Endothelial cell of umbilical vein (primary cell): ENCODE measurements at regions not wholly inside any gene's neighbourhood (a gene's known extent, or its start where the extent isn't known, plus 50 kb on each side); places are given as distances from the start of the nearest gene placed in this dataset.

Experiments
- BruUV-seq: library from RNA; stranded (reverse); fragments of 400-500 nt; replicated peaks from 2 replicates; lab custom pipeline; 2021; lab: Mats Ljungman, UMichigan
- CTCF ChIA-PET: fragments of 300-600, 350-600 bp; sonication (Branson Sonifier 250); formaldehyde crosslinking; loops from one replicate; lab custom pipeline; 2021; ENCODE audit warnings: antibody characterized with exemption, inconsistent platforms; lab: Charles Lee
- POLR2A ChIA-PET: fragments of 300-600, 350-600 bp; sonication (Branson Sonifier 250); formaldehyde crosslinking; loops from one replicate; lab custom pipeline; 2021; ENCODE audit warnings: antibody characterized with exemption, inconsistent platforms; lab: Charles Lee
- DNase-seq: peaks from one replicate; pipeline ENCODE4 v3.0.0-alpha.2; 2011; ENCODE audit warnings: low read depth, low spot score
- FAIRE-seq: peaks from 2 replicates; lab custom pipeline; 2011; peaks lifted over from hg19 to GRCh38; lab: Jason Lieb, UNC
- H2AFZ ChIP-seq: 2 replicates; pipeline ENCODE4 v1.6.0; 2012; ENCODE audit warnings: low read depth, low read length, control low read depth, inconsistent platforms
- H3K27ac ChIP-seq: 2 replicates; pipeline ENCODE4 v1.5.1; 2011; ENCODE audit warnings: low read depth, mild to moderate bottlenecking, control low read depth, low read length, moderate library complexity; ENCODE audit not compliant: insufficient read depth
- H3K27me3 ChIP-seq, 2 experiments: 2 replicates each; pipeline versions ENCODE4 v1.6.0 to v1.6.1; 2011; ENCODE audit warnings: low read length in 2 of 2, mixed read lengths in 1 of 2; ENCODE audit not compliant: control insufficient read depth in 2 of 2, insufficient read depth in 2 of 2
- H3K36me3 ChIP-seq, 2 experiments: 2 replicates in 1 of 2; 3 replicates in 1 of 2; pipeline ENCODE4 v1.5.1; 2011; ENCODE audit warnings: low read length in 2 of 2, mild to moderate bottlenecking in 1 of 2, moderate library complexity in 1 of 2; ENCODE audit not compliant: control insufficient read depth in 2 of 2, insufficient read depth in 2 of 2; ENCODE audit errors: extremely low read depth in 1 of 2
- H3K4me1 ChIP-seq: 3 replicates; pipeline ENCODE4 v1.5.1; 2011; ENCODE audit warnings: mild to moderate bottlenecking, low read length; ENCODE audit not compliant: control insufficient read depth, insufficient read depth; ENCODE audit errors: extremely low read depth
- H3K4me2 ChIP-seq: 2 replicates; pipeline ENCODE4 v1.6.1; 2011; ENCODE audit warnings: low read length, control low read depth, mixed read lengths; ENCODE audit not compliant: insufficient read depth
- H3K4me3 ChIP-seq, 3 experiments: fragments of 200-600 bp in 1 of 3; sonication (generic), shearing (Covaris generic) in 1 of 3; replicated peaks in 1 of 3; 2 replicates each; pipeline ENCODE4 v1.5.1; 2011 to 2016; ENCODE audit warnings: control low read depth in 3 of 3, low read length in 3 of 3, mild to moderate bottlenecking in 2 of 3, inconsistent platforms in 1 of 3, low read depth in 1 of 3, moderate library complexity in 1 of 3; ENCODE audit not compliant: insufficient read depth in 1 of 3
- H3K79me2 ChIP-seq: 2 replicates; pipeline ENCODE4 v1.6.0; 2012; ENCODE audit warnings: low read length, inconsistent platforms; ENCODE audit not compliant: control insufficient read depth, insufficient read depth
- H3K9ac ChIP-seq: replicated peaks from 2 replicates; pipeline ENCODE3; 2011; ENCODE audit warnings: low read length, control low read depth; ENCODE audit not compliant: insufficient read depth; ENCODE audit errors: extremely low read depth
- H3K9me1 ChIP-seq: replicated peaks from 3 replicates; pipeline ENCODE4 v1.6.0; 2011; ENCODE audit warnings: mild to moderate bottlenecking, low read length; ENCODE audit not compliant: control insufficient read depth, insufficient read depth; ENCODE audit errors: extremely low read depth
- H3K9me3 ChIP-seq: replicated peaks from 2 replicates; pipeline ENCODE4 v1.5.1; 2012; ENCODE audit warnings: low read length, inconsistent platforms; ENCODE audit not compliant: control insufficient read depth, insufficient read depth
- H4K20me1 ChIP-seq: replicated peaks from 2 replicates; pipeline ENCODE3; 2011; ENCODE audit warnings: mild to moderate bottlenecking, low read length; ENCODE audit not compliant: control insufficient read depth, insufficient read depth; ENCODE audit errors: extremely low read depth
- EZH2 ChIP-seq: IDR thresholded peaks from 2 replicates; pipeline ENCODE4 v1.6.1; 2012; ENCODE audit warnings: borderline replicate concordance, low read depth, mild to moderate bottlenecking, moderate library complexity, low read length, inconsistent platforms; ENCODE audit not compliant: severe bottlenecking
- FOS ChIP-seq: IDR thresholded peaks from 2 replicates; pipeline ENCODE4 v1.6.1; 2011; ENCODE audit warnings: mild to moderate bottlenecking, low read length, moderate library complexity, borderline replicate concordance; ENCODE audit not compliant: insufficient read depth
- GATA2 ChIP-seq: IDR thresholded peaks from 2 replicates; pipeline ENCODE4 v1.7.0; 2011; ENCODE audit warnings: low read depth, mild to moderate bottlenecking, moderate library complexity, mixed read lengths, low read length; ENCODE audit not compliant: insufficient read length, insufficient read depth
- JUN ChIP-seq: IDR thresholded peaks from 2 replicates; pipeline ENCODE4 v1.6.1; 2011; ENCODE audit warnings: borderline replicate concordance, low read depth; ENCODE audit not compliant: insufficient read length, insufficient read depth
- MYC ChIP-seq: IDR thresholded peaks from one replicate; pipeline ENCODE4 v1.6.1; 2011; ENCODE audit warnings: mild to moderate bottlenecking, low read depth, low read length
- POLR2A ChIP-seq: IDR thresholded peaks from 2 replicates; pipeline ENCODE4 v1.6.1; 2012; ENCODE audit warnings: low read depth, mild to moderate bottlenecking, control low read depth, low read length
- POLR2AphosphoS5 ChIP-seq: IDR thresholded peaks from 2 replicates; pipeline ENCODE4 v1.6.1; 2012; ENCODE audit warnings: low read depth, mild to moderate bottlenecking, control low read depth, low read length, moderate library complexity; ENCODE audit not compliant: insufficient read depth
- dilution Hi-C: fragments of 300-500 bp; cut with MboI; formaldehyde crosslinking; loops from one replicate; pipeline ENCODE4 v1.15.0; 2019; ENCODE audit warnings: low sequenced_read_pairs; ENCODE audit not compliant: extremely low pct_ligation_motif_present
- intact Hi-C: fragments of 100-400 bp; cut with micrococcal nuclease; formaldehyde crosslinking; loops from one replicate; pipeline ENCODE4 v1.10.0; 2022
- TF ChIP-seq, protein P1 (sequence below): IDR thresholded peaks from 2 replicates; pipeline ENCODE4 v1.6.1; 2011; ENCODE audit not compliant: insufficient read depth, insufficient read length
- TF ChIP-seq, protein P2 (sequence below), 2 donors: IDR thresholded peaks; 1 replicate in 1 of 2; 2 replicates in 1 of 2; pipeline ENCODE4 v1.5.1; 2011; ENCODE audit warnings: low read length in 2 of 2, mild to moderate bottlenecking in 2 of 2, moderate library complexity in 2 of 2, control low read depth in 1 of 2, inconsistent platforms in 1 of 2, low read depth in 1 of 2; ENCODE audit not compliant: insufficient read depth in 1 of 2; ENCODE audit errors: extremely low read depth in 1 of 2

DNA sequence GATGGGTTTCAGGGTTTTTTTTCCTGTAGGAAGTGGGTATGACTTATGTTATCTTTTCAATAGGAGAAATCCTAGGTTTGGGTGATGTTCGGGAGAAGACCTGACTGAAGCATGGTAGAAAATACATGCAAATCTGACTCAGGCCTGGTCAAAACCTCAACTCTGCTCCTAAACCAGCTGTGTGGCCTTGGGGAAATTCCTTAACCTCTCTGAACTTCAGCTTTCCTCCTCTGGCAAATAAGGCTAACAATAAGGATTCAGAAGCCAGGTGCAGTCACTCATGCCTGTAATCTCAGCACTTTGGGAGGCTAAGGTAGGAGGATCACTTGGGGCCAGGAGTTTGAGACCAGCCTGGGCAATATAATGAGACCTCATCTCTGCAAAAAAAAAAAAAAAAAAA, 148.5 kb downstream of the PHETA1 start:
- Histone ChIP-seq H3K9ac (no peak overlapping the region), H3K79me2 (no peaks in the 10 kb centered on the region), H3K27ac (no peak overlapping the region), H2AFZ (no peak overlapping the region), H3K4me1 (no peaks in the 10 kb centered on the region), H3K4me2 (no peak overlapping the region), H3K4me3 (no peak overlapping the region), H4K20me1 (no peaks in the 10 kb centered on the region), H3K27me3 (no peaks in the 10 kb centered on the region), H3K9me1 (no peaks in the 10 kb centered on the region), H3K36me3 (no peaks in the 10 kb centered on the region), H3K9me3 (no peaks in the 10 kb centered on the region)
- ChIA-PET POLR2A (interaction anchor here (0.6 kb wide), 1 partner anchor 12 kb away, joined by 7 read pairs; no protein-coding TSS in a partner anchor), CTCF (no interaction called here)
- no TSS peak for BruUV-seq
- dilution Hi-C loops (no loop called here), intact Hi-C loops (no loop called here)
- DNase-seq (no peak), FAIRE-seq (no peak)
- TF ChIP-seq POLR2A (no peak), EZH2 (no peak), FOS (no peak), GATA2 (no peak), JUN (no peak), MYC (no peak), POLR2AphosphoS5 (no peak)
- TF ChIP-seq, protein P1, sequence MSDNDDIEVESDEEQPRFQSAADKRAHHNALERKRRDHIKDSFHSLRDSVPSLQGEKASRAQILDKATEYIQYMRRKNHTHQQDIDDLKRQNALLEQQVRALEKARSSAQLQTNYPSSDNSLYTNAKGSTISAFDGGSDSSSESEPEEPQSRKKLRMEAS, result no peak
- TF ChIP-seq, protein P2, sequence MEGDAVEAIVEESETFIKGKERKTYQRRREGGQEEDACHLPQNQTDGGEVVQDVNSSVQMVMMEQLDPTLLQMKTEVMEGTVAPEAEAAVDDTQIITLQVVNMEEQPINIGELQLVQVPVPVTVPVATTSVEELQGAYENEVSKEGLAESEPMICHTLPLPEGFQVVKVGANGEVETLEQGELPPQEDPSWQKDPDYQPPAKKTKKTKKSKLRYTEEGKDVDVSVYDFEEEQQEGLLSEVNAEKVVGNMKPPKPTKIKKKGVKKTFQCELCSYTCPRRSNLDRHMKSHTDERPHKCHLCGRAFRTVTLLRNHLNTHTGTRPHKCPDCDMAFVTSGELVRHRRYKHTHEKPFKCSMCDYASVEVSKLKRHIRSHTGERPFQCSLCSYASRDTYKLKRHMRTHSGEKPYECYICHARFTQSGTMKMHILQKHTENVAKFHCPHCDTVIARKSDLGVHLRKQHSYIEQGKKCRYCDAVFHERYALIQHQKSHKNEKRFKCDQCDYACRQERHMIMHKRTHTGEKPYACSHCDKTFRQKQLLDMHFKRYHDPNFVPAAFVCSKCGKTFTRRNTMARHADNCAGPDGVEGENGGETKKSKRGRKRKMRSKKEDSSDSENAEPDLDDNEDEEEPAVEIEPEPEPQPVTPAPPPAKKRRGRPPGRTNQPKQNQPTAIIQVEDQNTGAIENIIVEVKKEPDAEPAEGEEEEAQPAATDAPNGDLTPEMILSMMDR (IDR thresholded peaks at IDR 0.05; ENCODE audit: extremely low read depth in 1 of 2, insufficient read depth in 1 of 2, low read depth in 1 of 2, low read length in 2 of 2), result no peak
